HEK293 (cell line): ENCODE measurements at regions not wholly inside any gene's neighbourhood (a gene's known extent, or its start where the extent isn't known, plus 50 kb on each side); places are given as distances from the start of the nearest gene placed in this dataset.

Experiments used
- CTCF ChIA-PET: fragments of 350-600 bp; formaldehyde crosslinking; extraction: SDS; loops from one replicate; lab custom pipeline; 2021; ENCODE audit warnings: antibody characterized with exemption; lab: Yijun Ruan, JAX
- POLR2A ChIA-PET: fragments of 300-600 bp; formaldehyde crosslinking; extraction: SDS; loops from one replicate; lab custom pipeline; 2020; ENCODE audit warnings: antibody characterized with exemption, inconsistent platforms; lab: Yijun Ruan, JAX
- H3K27ac ChIP-seq: fragments of 200-500 bp; sonication (Bioruptor generic); 2 replicates; pipeline ENCODE4 v1.5.1; 2014; ENCODE audit warnings: low read depth, low read length, control low read depth, inconsistent platforms; ENCODE audit errors: extremely low read depth
- H3K36me3 ChIP-seq, 2 experiments: fragments of 200-500 bp in 1 of 2; sonication (Bioruptor generic) in 1 of 2; 1 replicate in 1 of 2; 2 replicates in 1 of 2; pipeline ENCODE4 v1.5.1; 2014 to 2017; ENCODE audit warnings: inconsistent platforms in 2 of 2, low read length in 2 of 2; ENCODE audit not compliant: control insufficient read depth in 2 of 2, insufficient read depth in 1 of 2
- H3K4me1 ChIP-seq: fragments of 200-500 bp; sonication (Bioruptor generic); 2 replicates; pipeline ENCODE4 v1.5.1; 2014; ENCODE audit warnings: mild to moderate bottlenecking, low read length, inconsistent platforms; ENCODE audit not compliant: control insufficient read depth, insufficient read depth
- H3K4me3 ChIP-seq: 2 replicates; pipeline ENCODE4 v1.5.1; 2011; ENCODE audit warnings: low read depth, mild to moderate bottlenecking, control low read depth, low read length, moderate library complexity
- H3K9me3 ChIP-seq: fragments of 200-500 bp; sonication (Bioruptor generic); 2 replicates; pipeline ENCODE4 v1.5.1; 2014; ENCODE audit warnings: low read depth, low read length, inconsistent platforms; ENCODE audit not compliant: control insufficient read depth, insufficient read depth
- GLI4 ChIP-seq: fragments of 450-650 bp; formaldehyde crosslinking; IDR thresholded peaks from 2 replicates; pipeline ENCODE4 v1.5.1; 2016; ENCODE audit warnings: missing biosample characterization, missing genetic modification characterization
- TRIM28 ChIP-seq: IDR thresholded peaks from 2 replicates; pipeline ENCODE4 v1.6.1; 2011; ENCODE audit warnings: low read length, control low read depth, borderline replicate concordance
- YY1 ChIP-seq: fragments of 450-650 bp; formaldehyde crosslinking; IDR thresholded peaks from 2 replicates; pipeline ENCODE4 v1.5.1; 2018; ENCODE audit warnings: missing biosample characterization, missing genetic modification characterization
- ZFP3 ChIP-seq: fragments of 450-650 bp; formaldehyde crosslinking; IDR thresholded peaks from 2 replicates; pipeline ENCODE4 v1.5.1; 2016; ENCODE audit warnings: low read depth, missing biosample characterization, missing genetic modification characterization
- ZFP37 ChIP-seq: fragments of 450-650 bp; formaldehyde crosslinking; IDR thresholded peaks from 2 replicates; pipeline ENCODE4 v1.5.1; 2016; ENCODE audit warnings: missing biosample characterization, missing genetic modification characterization
- ZFP69B ChIP-seq: fragments of 450-650 bp; formaldehyde crosslinking; IDR thresholded peaks from 2 replicates; pipeline ENCODE4 v1.5.1; 2016; ENCODE audit warnings: missing biosample characterization, missing genetic modification characterization
- ZNF19 ChIP-seq: fragments of 450-650 bp; formaldehyde crosslinking; IDR thresholded peaks from 2 replicates; pipeline ENCODE4; 2016; ENCODE audit warnings: missing biosample characterization, missing genetic modification characterization, low read depth
- ZNF214 ChIP-seq: fragments of 450-650 bp; formaldehyde crosslinking; IDR thresholded peaks from 2 replicates; pipeline ENCODE4 v1.5.1; 2017; ENCODE audit warnings: missing biosample characterization, mild to moderate bottlenecking, missing genetic modification characterization, borderline replicate concordance
- ZNF366 ChIP-seq: fragments of 450-650 bp; formaldehyde crosslinking; conservative IDR thresholded peaks from 2 replicates; pipeline ENCODE4 v1.5.1; 2016; ENCODE audit warnings: missing biosample characterization, missing genetic modification characterization
- ZNF391 ChIP-seq: fragments of 450-650 bp; formaldehyde crosslinking; IDR thresholded peaks from 2 replicates; pipeline ENCODE4 v1.5.1; 2016; ENCODE audit warnings: low read depth, missing biosample characterization, missing genetic modification characterization, borderline replicate concordance
- ZNF394 ChIP-seq: fragments of 450-650 bp; formaldehyde crosslinking; IDR thresholded peaks from 2 replicates; pipeline ENCODE4 v1.5.1; 2016; ENCODE audit warnings: missing biosample characterization, missing genetic modification characterization, mild to moderate bottlenecking, moderate library complexity, borderline replicate concordance
- ZNF416 ChIP-seq: fragments of 450-650 bp; formaldehyde crosslinking; IDR thresholded peaks from 2 replicates; pipeline ENCODE4 v1.5.1; 2016; ENCODE audit warnings: missing biosample characterization, missing genetic modification characterization
- ZNF473 ChIP-seq: fragments of 450-650 bp; formaldehyde crosslinking; IDR thresholded peaks from 2 replicates; pipeline ENCODE4 v1.5.1; 2017; ENCODE audit warnings: missing biosample characterization, missing genetic modification characterization
- ZNF529 ChIP-seq: fragments of 450-650 bp; formaldehyde crosslinking; IDR thresholded peaks from 2 replicates; pipeline ENCODE4 v1.5.1; 2017; ENCODE audit warnings: missing genetic modification characterization, missing biosample characterization; ENCODE audit not compliant: insufficient replicate concordance
- ZNF621 ChIP-seq: fragments of 450-650 bp; formaldehyde crosslinking; IDR thresholded peaks from 2 replicates; pipeline ENCODE4 v1.5.1; 2017; ENCODE audit warnings: missing biosample characterization, missing genetic modification characterization
- ZNF654 ChIP-seq: fragments of 450-650 bp; formaldehyde crosslinking; IDR thresholded peaks from 2 replicates; pipeline ENCODE4 v1.5.1; 2016; ENCODE audit warnings: low read depth, missing biosample characterization, missing genetic modification characterization
- ZNF677 ChIP-seq: fragments of 450-650 bp; IDR thresholded peaks from 2 replicates; pipeline ENCODE4 v1.5.0; 2018; ENCODE audit warnings: missing biosample characterization, mild to moderate bottlenecking, missing genetic modification characterization, moderate library complexity
- ZNF791 ChIP-seq: fragments of 450-650 bp; formaldehyde crosslinking; IDR thresholded peaks from 2 replicates; pipeline ENCODE4 v1.5.1; 2016; ENCODE audit warnings: missing biosample characterization, missing genetic modification characterization
- ZNF792 ChIP-seq: fragments of 450-650 bp; formaldehyde crosslinking; IDR thresholded peaks from 2 replicates; pipeline ENCODE4 v1.5.1; 2016; ENCODE audit warnings: missing biosample characterization, missing genetic modification characterization
- TF ChIP-seq, protein P1 (sequence below): fragments of 450-650 bp; formaldehyde crosslinking; IDR thresholded peaks from 2 replicates; pipeline ENCODE4 v1.5.1; 2016; ENCODE audit warnings: missing biosample characterization, missing genetic modification characterization
- TF ChIP-seq, protein P2 (sequence below): fragments of 450-650 bp; formaldehyde crosslinking; IDR thresholded peaks from 2 replicates; pipeline ENCODE4 v1.5.1; 2016; ENCODE audit warnings: missing biosample characterization, missing genetic modification characterization
- TF ChIP-seq, protein P3 (sequence below): fragments of 450-650 bp; formaldehyde crosslinking; IDR thresholded peaks from 2 replicates; pipeline ENCODE4 v1.5.1; 2016; ENCODE audit warnings: missing biosample characterization, missing genetic modification characterization

GRCh38 chr21:20802201-20802600 lies 196.0 kb upstream of the NCAM2 start:
- Histone ChIP-seq H3K4me1 (no peaks in the 10 kb centered on the region), H3K36me3 (no peaks in the 10 kb centered on the region), H3K4me3 (no peak overlapping the region), H3K9me3 (no peaks in the 10 kb centered on the region; the same call in 1 of the 2 replicates), H3K27ac (no peak overlapping the region)
- ChIA-PET POLR2A (no interaction called here), CTCF (no interaction called here)
- no peak for TF ChIP-seq ZNF214
- no peak for TF ChIP-seq ZNF529
- TF ChIP-seq, protein P1, sequence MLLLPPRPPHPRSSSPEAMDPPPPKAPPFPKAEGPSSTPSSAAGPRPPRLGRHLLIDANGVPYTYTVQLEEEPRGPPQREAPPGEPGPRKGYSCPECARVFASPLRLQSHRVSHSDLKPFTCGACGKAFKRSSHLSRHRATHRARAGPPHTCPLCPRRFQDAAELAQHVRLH, result no peak
- no peak for TF ChIP-seq ZNF394 (tag by site-specific recombination)
- no peak for TF ChIP-seq GLI4 (tag by site-specific recombination)
- no peak for TF ChIP-seq ZNF416 (tag by site-specific recombination)
- no peak for TF ChIP-seq ZFP37 (tag by site-specific recombination)
- no peak for TF ChIP-seq ZNF19
- no peak for TF ChIP-seq ZNF792
- TF ChIP-seq, protein P2, sequence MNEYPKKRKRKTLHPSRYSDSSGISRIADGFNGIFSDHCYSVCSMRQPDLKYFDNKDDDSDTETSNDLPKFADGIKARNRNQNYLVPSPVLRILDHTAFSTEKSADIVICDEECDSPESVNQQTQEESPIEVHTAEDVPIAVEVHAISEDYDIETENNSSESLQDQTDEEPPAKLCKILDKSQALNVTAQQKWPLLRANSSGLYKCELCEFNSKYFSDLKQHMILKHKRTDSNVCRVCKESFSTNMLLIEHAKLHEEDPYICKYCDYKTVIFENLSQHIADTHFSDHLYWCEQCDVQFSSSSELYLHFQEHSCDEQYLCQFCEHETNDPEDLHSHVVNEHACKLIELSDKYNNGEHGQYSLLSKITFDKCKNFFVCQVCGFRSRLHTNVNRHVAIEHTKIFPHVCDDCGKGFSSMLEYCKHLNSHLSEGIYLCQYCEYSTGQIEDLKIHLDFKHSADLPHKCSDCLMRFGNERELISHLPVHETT (tag by site-specific recombination), result no peak
- no peak for TF ChIP-seq TRIM28
- no peak for TF ChIP-seq ZNF654 (tag by site-specific recombination)
- no peak for TF ChIP-seq ZFP69B (tag by site-specific recombination)
- no peak for TF ChIP-seq YY1
- no peak for TF ChIP-seq ZNF677
- no peak for TF ChIP-seq ZNF366 (tag by site-specific recombination)
- no peak for TF ChIP-seq ZNF791
- TF ChIP-seq, protein P3, sequence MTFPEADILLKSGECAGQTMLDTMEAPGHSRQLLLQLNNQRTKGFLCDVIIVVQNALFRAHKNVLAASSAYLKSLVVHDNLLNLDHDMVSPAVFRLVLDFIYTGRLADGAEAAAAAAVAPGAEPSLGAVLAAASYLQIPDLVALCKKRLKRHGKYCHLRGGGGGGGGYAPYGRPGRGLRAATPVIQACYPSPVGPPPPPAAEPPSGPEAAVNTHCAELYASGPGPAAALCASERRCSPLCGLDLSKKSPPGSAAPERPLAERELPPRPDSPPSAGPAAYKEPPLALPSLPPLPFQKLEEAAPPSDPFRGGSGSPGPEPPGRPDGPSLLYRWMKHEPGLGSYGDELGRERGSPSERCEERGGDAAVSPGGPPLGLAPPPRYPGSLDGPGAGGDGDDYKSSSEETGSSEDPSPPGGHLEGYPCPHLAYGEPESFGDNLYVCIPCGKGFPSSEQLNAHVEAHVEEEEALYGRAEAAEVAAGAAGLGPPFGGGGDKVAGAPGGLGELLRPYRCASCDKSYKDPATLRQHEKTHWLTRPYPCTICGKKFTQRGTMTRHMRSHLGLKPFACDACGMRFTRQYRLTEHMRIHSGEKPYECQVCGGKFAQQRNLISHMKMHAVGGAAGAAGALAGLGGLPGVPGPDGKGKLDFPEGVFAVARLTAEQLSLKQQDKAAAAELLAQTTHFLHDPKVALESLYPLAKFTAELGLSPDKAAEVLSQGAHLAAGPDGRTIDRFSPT (tag by site-specific recombination), result no peak

- CTCF ChIA-PET, result no interaction called here
Observed at GRCh38 chr21:20802631-20803260, 195.5 kb upstream of the NCAM2 start.

More at GRCh38 chr21:20802631-20803260, 195.5 kb upstream of the NCAM2 start:
- Histone ChIP-seq H3K27ac (no peak overlapping the region), H3K36me3 (no peaks in the 10 kb centered on the region), H3K4me3 (no peak overlapping the region), H3K9me3 (peaks cover 2% of the 10 kb centered on the region), H3K4me1 (no peaks in the 10 kb centered on the region)
- TF ChIP-seq ZNF621 (tag by site-specific recombination), result no peak
- TF ChIP-seq ZFP3, result no peak
- TF ChIP-seq, protein P2 (tag by site-specific recombination), result no peak
- no peak for TF ChIP-seq GLI4 (tag by site-specific recombination)
- no peak for TF ChIP-seq ZNF391 (tag by site-specific recombination)
- no peak for TF ChIP-seq ZNF473 (tag by site-specific recombination)
- POLR2A ChIA-PET, result no interaction called here
